ENCODE measurements at regions not wholly inside any gene's neighbourhood (a gene's known extent, or its start where the extent isn't known, plus 50 kb on each side); places are given as distances from the start of the nearest gene placed in this dataset.

DNA sequence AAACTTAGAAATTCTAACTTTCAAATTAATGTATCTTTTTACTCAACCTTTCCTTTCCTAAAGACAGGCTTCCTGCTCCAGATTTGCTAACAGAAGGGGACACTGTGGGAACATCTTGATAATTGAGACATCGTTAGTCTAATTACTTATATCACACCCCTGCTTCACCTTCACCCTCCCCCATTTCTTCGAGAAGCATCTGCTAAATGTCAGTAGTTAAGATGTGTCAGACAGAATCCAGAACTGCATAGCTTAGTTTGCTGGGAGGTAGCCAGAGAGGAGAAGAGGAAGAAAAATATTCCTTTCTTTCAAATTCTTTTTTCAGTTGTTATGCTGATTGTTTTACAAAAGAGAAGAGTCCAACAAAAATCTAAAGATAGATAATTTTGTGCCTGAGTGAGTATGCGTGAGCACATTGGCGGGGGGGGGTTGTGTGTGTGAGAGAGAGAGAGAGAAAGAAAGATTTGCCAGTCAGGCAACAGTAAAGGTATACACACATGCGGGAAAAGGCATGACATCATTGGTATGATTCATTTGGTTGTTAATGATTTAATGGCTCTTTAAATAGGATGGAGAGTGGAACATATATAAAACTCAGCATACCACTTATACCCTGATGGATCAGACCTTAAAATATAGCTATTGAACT is 192.4 kb downstream of the PTN start (continued):
- TF ChIP-seq, protein P1, sequence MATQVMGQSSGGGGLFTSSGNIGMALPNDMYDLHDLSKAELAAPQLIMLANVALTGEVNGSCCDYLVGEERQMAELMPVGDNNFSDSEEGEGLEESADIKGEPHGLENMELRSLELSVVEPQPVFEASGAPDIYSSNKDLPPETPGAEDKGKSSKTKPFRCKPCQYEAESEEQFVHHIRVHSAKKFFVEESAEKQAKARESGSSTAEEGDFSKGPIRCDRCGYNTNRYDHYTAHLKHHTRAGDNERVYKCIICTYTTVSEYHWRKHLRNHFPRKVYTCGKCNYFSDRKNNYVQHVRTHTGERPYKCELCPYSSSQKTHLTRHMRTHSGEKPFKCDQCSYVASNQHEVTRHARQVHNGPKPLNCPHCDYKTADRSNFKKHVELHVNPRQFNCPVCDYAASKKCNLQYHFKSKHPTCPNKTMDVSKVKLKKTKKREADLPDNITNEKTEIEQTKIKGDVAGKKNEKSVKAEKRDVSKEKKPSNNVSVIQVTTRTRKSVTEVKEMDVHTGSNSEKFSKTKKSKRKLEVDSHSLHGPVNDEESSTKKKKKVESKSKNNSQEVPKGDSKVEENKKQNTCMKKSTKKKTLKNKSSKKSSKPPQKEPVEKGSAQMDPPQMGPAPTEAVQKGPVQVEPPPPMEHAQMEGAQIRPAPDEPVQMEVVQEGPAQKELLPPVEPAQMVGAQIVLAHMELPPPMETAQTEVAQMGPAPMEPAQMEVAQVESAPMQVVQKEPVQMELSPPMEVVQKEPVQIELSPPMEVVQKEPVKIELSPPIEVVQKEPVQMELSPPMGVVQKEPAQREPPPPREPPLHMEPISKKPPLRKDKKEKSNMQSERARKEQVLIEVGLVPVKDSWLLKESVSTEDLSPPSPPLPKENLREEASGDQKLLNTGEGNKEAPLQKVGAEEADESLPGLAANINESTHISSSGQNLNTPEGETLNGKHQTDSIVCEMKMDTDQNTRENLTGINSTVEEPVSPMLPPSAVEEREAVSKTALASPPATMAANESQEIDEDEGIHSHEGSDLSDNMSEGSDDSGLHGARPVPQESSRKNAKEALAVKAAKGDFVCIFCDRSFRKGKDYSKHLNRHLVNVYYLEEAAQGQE (IDR thresholded peaks at IDR 0.05; ENCODE audit: unreplicated experiment), result no peak
- TF ChIP-seq EZH2 (IDR thresholded peaks at IDR 0.05; ENCODE audit: low read depth, unreplicated experiment), result no peak

DNA sequence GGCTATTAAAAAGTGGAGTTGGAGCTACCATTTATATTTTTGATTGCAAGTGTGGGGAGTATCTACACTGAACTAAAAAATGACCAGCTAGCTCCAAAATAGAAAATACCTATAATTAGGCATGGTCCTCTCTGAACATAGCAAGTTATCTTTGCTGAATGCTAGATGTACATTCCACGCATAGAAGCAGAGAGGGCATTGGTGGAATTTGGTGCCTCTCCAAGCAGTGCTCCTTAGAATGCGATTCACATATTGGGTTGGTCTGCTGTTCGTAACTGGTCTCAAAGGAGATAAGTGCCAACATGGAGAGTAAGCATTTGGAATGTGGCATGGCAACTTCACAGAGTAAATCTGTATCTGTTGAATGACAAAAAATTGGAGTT is 196.2 kb downstream of the PTN start:
- H3K36me3 Mint-ChIP-seq (ENCODE audit: low read depth), result no peaks in the 10 kb centered on the region
- H4K20me1 ChIP-seq (replicated peaks; ENCODE audit: insufficient read depth), result no peaks in the 10 kb centered on the region
- H3K36me3 ChIP-seq (ENCODE audit: insufficient read depth), result no peaks in the 10 kb centered on the region
- H3K4me3 Mint-ChIP-seq, result no peak overlapping the region
- no peaks in the 10 kb centered on the region for H3K9me3 Mint-ChIP-seq
- peaks cover 3% of the 10 kb centered on the region; the same call in 1 of the 2 replicates for H3K4me1 ChIP-seq (ENCODE audit: insufficient read depth)
- no peak overlapping the region for H2AFZ ChIP-seq
- H3K27ac Mint-ChIP-seq, result no peak overlapping the region
- H3K79me2 ChIP-seq (replicated peaks; ENCODE audit: insufficient read depth), result no peaks in the 10 kb centered on the region
- no peak overlapping the region for H3K4me3 ChIP-seq
- no peaks in the 10 kb centered on the region for H3K9me2 ChIP-seq (ENCODE audit: insufficient read depth)
- ATAC-seq (no peak), DNase-seq (ENCODE audit: low spot score) (no peak)
- H3F3A ChIP-seq (replicated peaks; ENCODE audit: low read depth), result no peaks in the 10 kb centered on the region
- H3K4me2 ChIP-seq, result no peak overlapping the region
- no peaks in the 10 kb centered on the region for H3K27me3 ChIP-seq (ENCODE audit: insufficient read depth)
- H3K4me1 Mint-ChIP-seq, result peaks cover 8% of the 10 kb centered on the region; the same call in 2 of the 3 replicates
- H3K27me3 Mint-ChIP-seq (ENCODE audit: insufficient read depth, low read depth, poor library complexity), result peaks cover 1% of the 10 kb centered on the region
- no peak overlapping the region for H3K27ac ChIP-seq (ENCODE audit: low read depth)
- no peak for TF ChIP-seq EZH2 (IDR thresholded peaks at IDR 0.05; ENCODE audit: low read depth, unreplicated experiment)
- no peak for TF ChIP-seq CREB1 (CRISPR knock-in tag; IDR thresholded peaks at IDR 0.05; ENCODE audit: low read depth)
- TF ChIP-seq ZNF114 (CRISPR knock-in tag; IDR thresholded peaks at IDR 0.05), result no peak
- TF ChIP-seq NANOG (IDR thresholded peaks at IDR 0.05; ENCODE audit: borderline replicate concordance), result no peak
- TF ChIP-seq POLR2AphosphoS5 (IDR thresholded peaks at IDR 0.05; ENCODE audit: low read depth), result no peak
- TF ChIP-seq EZH2phosphoT487 (IDR thresholded peaks at IDR 0.05; ENCODE audit: unreplicated experiment), result no peak
- TF ChIP-seq, protein P2, sequence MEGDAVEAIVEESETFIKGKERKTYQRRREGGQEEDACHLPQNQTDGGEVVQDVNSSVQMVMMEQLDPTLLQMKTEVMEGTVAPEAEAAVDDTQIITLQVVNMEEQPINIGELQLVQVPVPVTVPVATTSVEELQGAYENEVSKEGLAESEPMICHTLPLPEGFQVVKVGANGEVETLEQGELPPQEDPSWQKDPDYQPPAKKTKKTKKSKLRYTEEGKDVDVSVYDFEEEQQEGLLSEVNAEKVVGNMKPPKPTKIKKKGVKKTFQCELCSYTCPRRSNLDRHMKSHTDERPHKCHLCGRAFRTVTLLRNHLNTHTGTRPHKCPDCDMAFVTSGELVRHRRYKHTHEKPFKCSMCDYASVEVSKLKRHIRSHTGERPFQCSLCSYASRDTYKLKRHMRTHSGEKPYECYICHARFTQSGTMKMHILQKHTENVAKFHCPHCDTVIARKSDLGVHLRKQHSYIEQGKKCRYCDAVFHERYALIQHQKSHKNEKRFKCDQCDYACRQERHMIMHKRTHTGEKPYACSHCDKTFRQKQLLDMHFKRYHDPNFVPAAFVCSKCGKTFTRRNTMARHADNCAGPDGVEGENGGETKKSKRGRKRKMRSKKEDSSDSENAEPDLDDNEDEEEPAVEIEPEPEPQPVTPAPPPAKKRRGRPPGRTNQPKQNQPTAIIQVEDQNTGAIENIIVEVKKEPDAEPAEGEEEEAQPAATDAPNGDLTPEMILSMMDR (conservative IDR thresholded peaks at IDR 0.05; ENCODE audit: low read depth in 2 of 2), result no peak
- TF ChIP-seq STAT1 (IDR thresholded peaks at IDR 0.05; ENCODE audit: unreplicated experiment), result no peak
- TF ChIP-seq JUNB (IDR thresholded peaks at IDR 0.05; ENCODE audit: unreplicated experiment), result no peak
- TF ChIP-seq, protein P3, sequence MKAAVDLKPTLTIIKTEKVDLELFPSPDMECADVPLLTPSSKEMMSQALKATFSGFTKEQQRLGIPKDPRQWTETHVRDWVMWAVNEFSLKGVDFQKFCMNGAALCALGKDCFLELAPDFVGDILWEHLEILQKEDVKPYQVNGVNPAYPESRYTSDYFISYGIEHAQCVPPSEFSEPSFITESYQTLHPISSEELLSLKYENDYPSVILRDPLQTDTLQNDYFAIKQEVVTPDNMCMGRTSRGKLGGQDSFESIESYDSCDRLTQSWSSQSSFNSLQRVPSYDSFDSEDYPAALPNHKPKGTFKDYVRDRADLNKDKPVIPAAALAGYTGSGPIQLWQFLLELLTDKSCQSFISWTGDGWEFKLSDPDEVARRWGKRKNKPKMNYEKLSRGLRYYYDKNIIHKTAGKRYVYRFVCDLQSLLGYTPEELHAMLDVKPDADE (IDR thresholded peaks at IDR 0.05), result no peak
- TF ChIP-seq, protein P4, sequence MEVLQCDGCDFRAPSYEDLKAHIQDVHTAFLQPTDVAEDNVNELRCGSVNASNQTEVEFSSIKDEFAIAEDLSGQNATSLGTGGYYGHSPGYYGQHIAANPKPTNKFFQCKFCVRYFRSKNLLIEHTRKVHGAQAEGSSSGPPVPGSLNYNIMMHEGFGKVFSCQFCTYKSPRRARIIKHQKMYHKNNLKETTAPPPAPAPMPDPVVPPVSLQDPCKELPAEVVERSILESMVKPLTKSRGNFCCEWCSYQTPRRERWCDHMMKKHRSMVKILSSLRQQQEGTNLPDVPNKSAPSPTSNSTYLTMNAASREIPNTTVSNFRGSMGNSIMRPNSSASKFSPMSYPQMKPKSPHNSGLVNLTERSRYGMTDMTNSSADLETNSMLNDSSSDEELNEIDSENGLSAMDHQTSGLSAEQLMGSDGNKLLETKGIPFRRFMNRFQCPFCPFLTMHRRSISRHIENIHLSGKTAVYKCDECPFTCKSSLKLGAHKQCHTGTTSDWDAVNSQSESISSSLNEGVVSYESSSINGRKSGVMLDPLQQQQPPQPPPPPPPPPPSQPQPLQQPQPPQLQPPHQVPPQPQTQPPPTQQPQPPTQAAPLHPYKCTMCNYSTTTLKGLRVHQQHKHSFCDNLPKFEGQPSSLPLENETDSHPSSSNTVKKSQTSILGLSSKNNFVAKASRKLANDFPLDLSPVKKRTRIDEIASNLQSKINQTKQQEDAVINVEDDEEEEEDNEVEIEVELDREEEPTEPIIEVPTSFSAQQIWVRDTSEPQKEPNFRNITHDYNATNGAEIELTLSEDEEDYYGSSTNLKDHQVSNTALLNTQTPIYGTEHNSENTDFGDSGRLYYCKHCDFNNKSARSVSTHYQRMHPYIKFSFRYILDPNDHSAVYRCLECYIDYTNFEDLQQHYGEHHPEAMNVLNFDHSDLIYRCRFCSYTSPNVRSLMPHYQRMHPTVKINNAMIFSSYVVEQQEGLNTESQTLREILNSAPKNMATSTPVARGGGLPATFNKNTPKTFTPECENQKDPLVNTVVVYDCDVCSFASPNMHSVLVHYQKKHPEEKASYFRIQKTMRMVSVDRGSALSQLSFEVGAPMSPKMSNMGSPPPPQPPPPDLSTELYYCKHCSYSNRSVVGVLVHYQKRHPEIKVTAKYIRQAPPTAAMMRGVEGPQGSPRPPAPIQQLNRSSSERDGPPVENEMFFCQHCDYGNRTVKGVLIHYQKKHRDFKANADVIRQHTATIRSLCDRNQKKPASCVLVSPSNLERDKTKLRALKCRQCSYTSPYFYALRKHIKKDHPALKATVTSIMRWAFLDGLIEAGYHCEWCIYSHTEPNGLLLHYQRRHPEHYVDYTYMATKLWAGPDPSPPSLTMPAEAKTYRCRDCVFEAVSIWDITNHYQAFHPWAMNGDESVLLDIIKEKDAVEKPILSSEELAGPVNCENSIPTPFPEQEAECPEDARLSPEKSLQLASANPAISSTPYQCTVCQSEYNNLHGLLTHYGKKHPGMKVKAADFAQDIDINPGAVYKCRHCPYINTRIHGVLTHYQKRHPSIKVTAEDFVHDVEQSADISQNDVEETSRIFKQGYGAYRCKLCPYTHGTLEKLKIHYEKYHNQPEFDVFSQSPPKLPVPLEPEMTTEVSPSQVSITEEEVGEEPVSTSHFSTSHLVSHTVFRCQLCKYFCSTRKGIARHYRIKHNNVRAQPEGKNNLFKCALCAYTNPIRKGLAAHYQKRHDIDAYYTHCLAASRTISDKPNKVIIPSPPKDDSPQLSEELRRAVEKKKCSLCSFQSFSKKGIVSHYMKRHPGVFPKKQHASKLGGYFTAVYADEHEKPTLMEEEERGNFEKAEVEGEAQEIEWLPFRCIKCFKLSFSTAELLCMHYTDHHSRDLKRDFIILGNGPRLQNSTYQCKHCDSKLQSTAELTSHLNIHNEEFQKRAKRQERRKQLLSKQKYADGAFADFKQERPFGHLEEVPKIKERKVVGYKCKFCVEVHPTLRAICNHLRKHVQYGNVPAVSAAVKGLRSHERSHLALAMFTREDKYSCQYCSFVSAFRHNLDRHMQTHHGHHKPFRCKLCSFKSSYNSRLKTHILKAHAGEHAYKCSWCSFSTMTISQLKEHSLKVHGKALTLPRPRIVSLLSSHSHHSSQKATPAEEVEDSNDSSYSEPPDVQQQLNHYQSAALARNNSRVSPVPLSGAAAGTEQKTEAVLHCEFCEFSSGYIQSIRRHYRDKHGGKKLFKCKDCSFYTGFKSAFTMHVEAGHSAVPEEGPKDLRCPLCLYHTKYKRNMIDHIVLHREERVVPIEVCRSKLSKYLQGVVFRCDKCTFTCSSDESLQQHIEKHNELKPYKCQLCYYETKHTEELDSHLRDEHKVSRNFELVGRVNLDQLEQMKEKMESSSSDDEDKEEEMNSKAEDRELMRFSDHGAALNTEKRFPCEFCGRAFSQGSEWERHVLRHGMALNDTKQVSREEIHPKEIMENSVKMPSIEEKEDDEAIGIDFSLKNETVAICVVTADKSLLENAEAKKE (CRISPR knock-in tag; IDR thresholded peaks at IDR 0.05), result no peak
